GM23338 (cell line): ENCODE measurements at regions not wholly inside any gene's neighbourhood (a gene's known extent, or its start where the extent isn't known, plus 50 kb on each side); places are given as distances from the start of the nearest gene placed in this dataset.

ENCODE experiments used
- ATAC-seq: fragments of 200-7000 bp; cut with Tn5 transposase; 3 replicates; pipeline ENCODE4 v1.9.1; 2020
- DNase-seq: peaks from one replicate; pipeline ENCODE4 v3.0.0-alpha.2; 2015; ENCODE audit warnings: low spot score
- H2AFZ ChIP-seq: fragments of 200-600 bp; sonication (generic); 2 replicates; pipeline ENCODE4 v1.8.0; 2016; ENCODE audit warnings: antibody characterized with exemption, mild to moderate bottlenecking, moderate library complexity
- H3F3A ChIP-seq: fragments of 200-600 bp; sonication (generic); replicated peaks from 2 replicates; pipeline ENCODE4 v1.8.0; 2017; ENCODE audit warnings: antibody characterized with exemption, mixed run types, low read depth
- H3K27ac ChIP-seq: fragments of 200-600 bp; sonication (generic); 2 replicates; pipeline ENCODE4 v1.6.1; 2016; ENCODE audit warnings: low read depth
- H3K27me3 ChIP-seq: fragments of 200-600 bp; sonication (generic); 2 replicates; pipeline ENCODE4 v1.8.0; 2016; ENCODE audit warnings: mild to moderate bottlenecking, mixed run types, moderate library complexity; ENCODE audit not compliant: insufficient read depth
- H3K36me3 ChIP-seq: fragments of 200-600 bp; sonication (generic); 2 replicates; pipeline ENCODE4 v1.8.0; 2016; ENCODE audit warnings: mild to moderate bottlenecking; ENCODE audit not compliant: insufficient read depth
- H3K4me1 ChIP-seq: fragments of 200-600 bp; sonication (generic); 2 replicates; pipeline ENCODE4 v1.8.0; 2016; ENCODE audit warnings: mild to moderate bottlenecking, moderate library complexity; ENCODE audit not compliant: insufficient read depth
- H3K4me2 ChIP-seq: fragments of 200-600 bp; sonication (generic); 2 replicates; pipeline ENCODE4 v1.7.1; 2017; ENCODE audit warnings: mixed run types
- H3K4me3 ChIP-seq: fragments of 200-600 bp; sonication (generic); 2 replicates; pipeline ENCODE4 v1.6.1; 2016; ENCODE audit warnings: mixed run types
- H3K79me2 ChIP-seq: fragments of 200-600 bp; sonication (generic); replicated peaks from 2 replicates; pipeline ENCODE4 v1.8.0; 2017; ENCODE audit warnings: mild to moderate bottlenecking; ENCODE audit not compliant: insufficient read depth
- H3K9me2 ChIP-seq: fragments of 200-600 bp; sonication (generic); 2 replicates; pipeline ENCODE4 v1.8.0; 2017; ENCODE audit not compliant: insufficient read depth
- H4K20me1 ChIP-seq: fragments of 200-600 bp; sonication (generic); replicated peaks from 2 replicates; pipeline ENCODE4 v1.8.0; 2017; ENCODE audit warnings: mild to moderate bottlenecking; ENCODE audit not compliant: insufficient read depth
- H3K27ac Mint-ChIP-seq: 2 replicates; pipeline ENCODE4 v1.8.0; 2020; ENCODE audit warnings: inconsistent platforms, mild to moderate bottlenecking, moderate library complexity, mixed read lengths
- H3K27me3 Mint-ChIP-seq: 3 replicates; pipeline ENCODE4 v1.8.0; 2022; ENCODE audit warnings: low read depth, mild to moderate bottlenecking, moderate library complexity, mixed read lengths, inconsistent platforms; ENCODE audit not compliant: insufficient read depth, poor library complexity
- H3K36me3 Mint-ChIP-seq: 3 replicates; pipeline ENCODE4 v1.8.0; 2021; ENCODE audit warnings: low read depth, mild to moderate bottlenecking, inconsistent platforms, moderate library complexity, mixed read lengths
- H3K4me1 Mint-ChIP-seq: 3 replicates; pipeline ENCODE4 v1.8.0; 2020; ENCODE audit warnings: mild to moderate bottlenecking, inconsistent platforms, mixed read lengths
- H3K4me3 Mint-ChIP-seq: 3 replicates; pipeline ENCODE4 v1.8.0; 2021; ENCODE audit warnings: moderate library complexity, mild to moderate bottlenecking, inconsistent platforms, mixed read lengths
- H3K9me3 Mint-ChIP-seq: 3 replicates; pipeline ENCODE4 v1.8.0; 2020; ENCODE audit warnings: moderate library complexity, mild to moderate bottlenecking, inconsistent platforms, mixed read lengths
- CREB1 ChIP-seq: fragments of 250-450 bp; sonication (Bioruptor Pico); IDR thresholded peaks from 2 replicates; pipeline ENCODE4 v1.5.0; 2020; ENCODE audit warnings: low read depth, mild to moderate bottlenecking, moderate library complexity
- ETS1 ChIP-seq: IDR thresholded peaks from 2 replicates; pipeline ENCODE4 v1.6.1; 2016; ENCODE audit warnings: antibody characterized with exemption
- EZH2 ChIP-seq: fragments of 200-600 bp; sonication (generic); IDR thresholded peaks from one replicate; pipeline ENCODE4 v1.8.0; 2017; ENCODE audit warnings: antibody characterized with exemption, mild to moderate bottlenecking, low read depth; ENCODE audit not compliant: unreplicated experiment
- EZH2phosphoT487 ChIP-seq: fragments of 200-600 bp; sonication (generic); IDR thresholded peaks from one replicate; pipeline ENCODE4 v1.8.1; 2018; ENCODE audit warnings: antibody characterized with exemption; ENCODE audit not compliant: unreplicated experiment
- JUNB ChIP-seq: IDR thresholded peaks from one replicate; pipeline ENCODE4 v1.6.1; 2016; ENCODE audit warnings: antibody characterized with exemption; ENCODE audit not compliant: unreplicated experiment
- POLR2AphosphoS5 ChIP-seq: IDR thresholded peaks from 2 replicates; pipeline ENCODE4 v1.6.1; 2016; ENCODE audit warnings: antibody characterized with exemption, low read depth
- ZNF114 ChIP-seq: fragments of 250-450 bp; sonication (Bioruptor Pico); IDR thresholded peaks from 2 replicates; pipeline ENCODE4 v1.5.0; 2020; ENCODE audit warnings: mild to moderate bottlenecking, moderate library complexity
- ZNF331 ChIP-seq: fragments of 250-450 bp; sonication (Bioruptor Pico); IDR thresholded peaks from 2 replicates; pipeline ENCODE4 v1.5.0; 2020; ENCODE audit warnings: low read depth, mild to moderate bottlenecking, moderate library complexity
- ZNF462 ChIP-seq: fragments of 250-450 bp; sonication (Bioruptor Pico); IDR thresholded peaks from 2 replicates; pipeline ENCODE4 v1.5.0; 2020; ENCODE audit warnings: mild to moderate bottlenecking, moderate library complexity

- TF ChIP-seq ZNF462 (CRISPR knock-in tag) (no peak), EZH2phosphoT487 (no peak), POLR2AphosphoS5 (no peak), ZNF114 (no peak), EZH2 (no peak), JUNB (no peak), CREB1 (CRISPR knock-in tag) (no peak), ZNF331 (CRISPR knock-in tag) (no peak)
These were observed 84.5 kb upstream of the ATP11B start (continued) for GRCh38 chr3:182708810-182709209.

GRCh38 chr3:182709306-182709705, 84.0 kb upstream of the ATP11B start:
- Mint-ChIP-seq H3K4me1 (peaks cover 5% of the 10 kb centered on the region; the same call in 2 of the 3 replicates), H3K27me3 (peaks cover 3% of the 10 kb centered on the region), H3K4me3 (no peak overlapping the region), H3K9me3 (no peaks in the 10 kb centered on the region), H3K36me3 (no peaks in the 10 kb centered on the region), H3K27ac (no peak overlapping the region)
- no peaks in the 10 kb centered on the region for H3K4me1 ChIP-seq
- no peak overlapping the region for H3K4me3 ChIP-seq
- no peak for TF ChIP-seq JUNB
- TF ChIP-seq ZNF114, result no peak
- TF ChIP-seq ETS1, result no peak
- TF ChIP-seq EZH2phosphoT487, result no peak
- no peaks in the 10 kb centered on the region for H3F3A ChIP-seq
- H3K27ac ChIP-seq, result no peak overlapping the region
- no peaks in the 10 kb centered on the region for H3K9me2 ChIP-seq
- no peaks in the 10 kb centered on the region for H3K27me3 ChIP-seq
- DNase-seq (no peak), ATAC-seq (no peak)
- H4K20me1 ChIP-seq, result no peaks in the 10 kb centered on the region
- H3K79me2 ChIP-seq, result no peaks in the 10 kb centered on the region
- H3K4me2 ChIP-seq, result no peak overlapping the region
- no peaks in the 10 kb centered on the region for H3K36me3 ChIP-seq
- H2AFZ ChIP-seq, result no peak overlapping the region
